WERI-Rb-1 (cell line): ENCODE measurements at regions not wholly inside any gene's neighbourhood (a gene's known extent, or its start where the extent isn't known, plus 50 kb on each side); places are given as distances from the start of the nearest gene placed in this dataset.

Experiments
- DNase-seq: peaks from one replicate; pipeline ENCODE4 v3.0.0-alpha.2; 2020
- H3K27ac ChIP-seq: fragments of 250-450 bp; sonication (Bioruptor Pico); 2 replicates; pipeline ENCODE4 v1.5.1; 2020; ENCODE audit warnings: mild to moderate bottlenecking, moderate library complexity
- H3K27me3 ChIP-seq: fragments of 250-450 bp; sonication (Bioruptor Pico); 2 replicates; pipeline ENCODE4 v1.5.1; 2021; ENCODE audit warnings: mild to moderate bottlenecking, low read depth, moderate library complexity; ENCODE audit not compliant: insufficient read depth, severe bottlenecking
- H3K36me3 ChIP-seq: fragments of 250-450 bp; sonication (Bioruptor Pico); 2 replicates; pipeline ENCODE4 v1.5.1; 2020; ENCODE audit warnings: mild to moderate bottlenecking, moderate library complexity
- H3K4me3 ChIP-seq: 2 replicates; pipeline ENCODE4 v1.5.1; 2011; ENCODE audit warnings: low read depth, mild to moderate bottlenecking, control low read depth, low read length
- H3K9me3 ChIP-seq: fragments of 250-450 bp; sonication (Bioruptor Pico); 2 replicates; pipeline ENCODE4 v1.5.1; 2021; ENCODE audit warnings: mild to moderate bottlenecking, moderate library complexity; ENCODE audit not compliant: severe bottlenecking
- TF ChIP-seq, protein P1 (sequence below): IDR thresholded peaks from 2 replicates; pipeline ENCODE4 v1.5.1; 2011; ENCODE audit warnings: low read depth, mild to moderate bottlenecking, control low read depth, inconsistent platforms, low read length

DNA sequence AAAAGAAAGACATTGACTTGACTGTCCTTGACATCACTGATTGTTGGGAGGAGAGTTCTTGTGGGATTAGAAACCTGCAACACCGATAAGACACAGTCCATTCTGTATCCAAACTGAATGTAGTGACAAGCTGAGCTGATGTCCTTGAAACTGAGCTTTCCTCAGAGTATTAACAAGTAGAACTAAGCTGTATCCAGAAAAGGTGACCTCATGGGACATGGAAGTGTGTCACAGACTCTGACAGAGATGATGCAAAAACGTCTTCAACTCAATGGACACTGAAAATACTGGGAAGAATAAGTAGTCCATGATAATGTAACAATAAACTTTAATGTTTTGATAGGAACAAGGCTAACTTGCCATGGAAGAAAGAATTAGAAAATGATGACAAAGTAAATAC is 690.1 kb downstream of the CDH18 start:
- Histone ChIP-seq H3K36me3 (no peaks in the 10 kb centered on the region), H3K4me3 (no peak overlapping the region), H3K9me3 (peaks cover 3% of the 10 kb centered on the region), H3K27ac (no peak overlapping the region), H3K27me3 (no peaks in the 10 kb centered on the region)
- no peak for DNase-seq
- TF ChIP-seq, protein P1, sequence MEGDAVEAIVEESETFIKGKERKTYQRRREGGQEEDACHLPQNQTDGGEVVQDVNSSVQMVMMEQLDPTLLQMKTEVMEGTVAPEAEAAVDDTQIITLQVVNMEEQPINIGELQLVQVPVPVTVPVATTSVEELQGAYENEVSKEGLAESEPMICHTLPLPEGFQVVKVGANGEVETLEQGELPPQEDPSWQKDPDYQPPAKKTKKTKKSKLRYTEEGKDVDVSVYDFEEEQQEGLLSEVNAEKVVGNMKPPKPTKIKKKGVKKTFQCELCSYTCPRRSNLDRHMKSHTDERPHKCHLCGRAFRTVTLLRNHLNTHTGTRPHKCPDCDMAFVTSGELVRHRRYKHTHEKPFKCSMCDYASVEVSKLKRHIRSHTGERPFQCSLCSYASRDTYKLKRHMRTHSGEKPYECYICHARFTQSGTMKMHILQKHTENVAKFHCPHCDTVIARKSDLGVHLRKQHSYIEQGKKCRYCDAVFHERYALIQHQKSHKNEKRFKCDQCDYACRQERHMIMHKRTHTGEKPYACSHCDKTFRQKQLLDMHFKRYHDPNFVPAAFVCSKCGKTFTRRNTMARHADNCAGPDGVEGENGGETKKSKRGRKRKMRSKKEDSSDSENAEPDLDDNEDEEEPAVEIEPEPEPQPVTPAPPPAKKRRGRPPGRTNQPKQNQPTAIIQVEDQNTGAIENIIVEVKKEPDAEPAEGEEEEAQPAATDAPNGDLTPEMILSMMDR: no peak

DNA sequence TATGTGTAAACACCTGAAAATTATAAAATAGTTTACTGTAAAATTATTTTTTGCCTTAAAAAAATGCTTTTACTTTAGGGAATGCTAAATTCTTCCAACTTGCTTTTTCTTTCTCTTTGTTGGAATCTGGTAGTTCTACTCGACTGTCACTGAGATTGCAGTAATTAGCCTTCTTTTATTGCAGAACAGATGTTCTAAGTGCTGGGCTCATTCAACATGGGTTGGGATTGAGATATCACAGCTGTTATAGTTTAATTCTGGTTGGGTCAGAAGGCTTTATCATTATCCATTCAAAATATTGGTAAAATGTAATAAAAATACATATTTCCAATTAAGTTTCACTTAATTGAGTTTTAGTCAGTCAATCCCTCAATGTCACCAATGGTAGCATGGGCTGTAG is 686.7 kb downstream of the CDH18 start:
- Histone ChIP-seq H3K36me3 (no peaks in the 10 kb centered on the region), H3K27me3 (no peaks in the 10 kb centered on the region), H3K9me3 (no peaks in the 10 kb centered on the region), H3K4me3 (no peak overlapping the region), H3K27ac (no peak overlapping the region)
- TF ChIP-seq, protein P1: no peak
- no peak for DNase-seq

DNA sequence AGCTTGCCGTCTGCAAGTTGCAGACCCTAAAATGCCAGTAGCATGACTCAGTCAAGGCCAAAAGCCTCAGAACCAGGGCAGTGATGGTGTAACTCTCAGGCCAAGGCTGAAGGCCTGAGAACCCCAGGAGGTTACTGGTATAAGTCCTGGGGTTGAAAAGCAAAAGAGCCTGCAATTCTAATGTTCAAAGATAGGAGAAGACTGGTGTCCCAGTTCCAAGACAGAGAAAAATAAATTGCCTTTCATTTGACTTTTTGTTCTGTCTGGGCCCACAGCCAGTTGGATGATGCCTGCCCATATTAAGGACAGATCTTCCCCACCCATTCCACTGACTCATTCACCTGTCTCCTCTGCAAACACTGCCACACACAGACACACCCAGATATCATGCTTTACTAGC is 673.2 kb downstream of the CDH18 start:
- no peak overlapping the region for H3K4me3 ChIP-seq
- TF ChIP-seq, protein P1: no peak
- DNase-seq: no peak
- H3K9me3 ChIP-seq: peaks cover under 1% of the 10 kb centered on the region
- H3K27me3 ChIP-seq: no peaks in the 10 kb centered on the region
- no peak overlapping the region for H3K27ac ChIP-seq
- no peaks in the 10 kb centered on the region for H3K36me3 ChIP-seq

DNA sequence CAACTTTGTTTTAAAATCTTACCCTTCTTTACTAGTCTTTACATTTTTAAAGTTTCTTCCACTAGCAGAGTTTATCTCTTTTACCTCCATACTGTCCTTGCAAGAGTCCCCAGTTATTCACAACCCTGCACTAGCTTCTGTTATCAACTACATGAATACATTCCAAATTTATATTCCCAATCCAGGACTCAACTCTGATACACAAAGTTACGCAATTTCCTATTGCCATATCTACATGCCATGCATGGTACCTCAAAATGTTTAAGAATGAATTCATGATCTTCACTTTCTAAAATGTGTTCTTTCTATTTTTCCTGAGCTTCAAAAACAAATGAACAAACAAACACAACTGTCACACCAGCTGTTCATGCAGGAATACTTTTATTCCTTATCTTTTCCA is 668.7 kb downstream of the CDH18 start:
- H3K4me3 ChIP-seq: no peak overlapping the region
- TF ChIP-seq, protein P1: no peak
- H3K9me3 ChIP-seq: no peaks in the 10 kb centered on the region
- no peak for DNase-seq
- no peaks in the 10 kb centered on the region for H3K27me3 ChIP-seq
- no peaks in the 10 kb centered on the region for H3K36me3 ChIP-seq
- no peak overlapping the region for H3K27ac ChIP-seq

DNA sequence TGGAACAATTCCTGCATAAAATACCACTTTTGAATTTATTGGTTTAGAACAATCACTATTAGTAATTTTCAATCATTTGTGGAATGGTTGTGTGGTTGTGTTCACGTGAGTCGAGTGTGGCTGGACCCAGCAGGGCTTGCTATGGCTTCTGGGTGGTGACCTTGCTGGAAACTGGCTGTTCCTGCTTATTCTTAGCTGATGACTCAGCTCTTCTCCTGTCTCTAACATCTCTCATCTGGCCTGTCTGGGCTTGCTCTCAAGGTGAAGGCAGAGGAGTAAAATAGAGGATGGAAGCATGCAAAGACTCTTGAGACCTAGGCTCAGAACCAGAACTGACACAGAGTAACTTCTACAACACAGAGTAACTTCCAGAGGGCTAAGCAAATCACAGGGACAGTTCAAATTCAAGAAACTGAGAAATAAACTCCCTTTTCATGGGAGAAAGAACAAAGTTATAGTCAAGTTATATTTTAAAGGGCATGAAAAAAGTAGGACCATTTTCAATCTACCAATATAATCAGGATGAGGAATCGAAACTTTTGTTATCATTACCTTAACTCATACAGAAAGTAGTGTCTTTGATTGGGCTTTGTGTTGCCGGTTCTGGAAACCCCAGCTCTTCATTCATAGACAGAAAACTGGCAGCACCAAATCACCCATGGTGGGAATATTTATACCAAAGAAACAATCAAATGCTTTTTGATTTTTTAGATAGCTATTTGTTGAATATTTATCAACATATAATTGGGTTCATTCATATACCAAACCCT is 665.1 kb downstream of the CDH18 start:
- H3K27me3 ChIP-seq: no peaks in the 10 kb centered on the region
- TF ChIP-seq, protein P1: no peak
- H3K27ac ChIP-seq: no peak overlapping the region
- H3K4me3 ChIP-seq: no peak overlapping the region
- H3K36me3 ChIP-seq: no peaks in the 10 kb centered on the region
- H3K9me3 ChIP-seq: no peaks in the 10 kb centered on the region
- DNase-seq: peak; percentile 21

DNA sequence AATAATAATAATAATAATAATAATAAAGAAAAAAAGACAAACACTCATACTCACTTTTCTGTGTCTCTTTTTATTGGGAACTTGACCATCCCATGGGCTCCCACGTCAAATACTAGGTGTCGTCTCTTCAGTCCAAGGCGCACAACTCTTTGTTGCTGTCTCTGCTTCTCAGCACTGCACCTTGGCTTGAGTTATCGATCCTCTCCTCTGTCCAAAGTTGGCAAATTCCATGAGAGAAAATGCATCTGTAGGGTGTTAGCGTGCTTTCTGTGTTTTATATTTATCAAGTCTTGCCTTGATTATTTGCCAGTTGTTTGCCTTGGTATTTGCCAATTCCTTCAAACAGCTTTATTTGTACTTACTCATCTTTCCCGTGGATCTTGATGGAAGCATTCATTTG is 653.7 kb downstream of the CDH18 start:
- TF ChIP-seq, protein P1: no peak
- H3K27me3 ChIP-seq: no peaks in the 10 kb centered on the region
- peaks cover 4% of the 10 kb centered on the region for H3K9me3 ChIP-seq
- H3K27ac ChIP-seq: no peak overlapping the region
- DNase-seq: no peak
- no peak overlapping the region for H3K4me3 ChIP-seq
- H3K36me3 ChIP-seq: no peaks in the 10 kb centered on the region
